ENCODE measurements at regions not wholly inside any gene's neighbourhood (a gene's known extent, or its start where the extent isn't known, plus 50 kb on each side); places are given as distances from the start of the nearest gene placed in this dataset.

DNA sequence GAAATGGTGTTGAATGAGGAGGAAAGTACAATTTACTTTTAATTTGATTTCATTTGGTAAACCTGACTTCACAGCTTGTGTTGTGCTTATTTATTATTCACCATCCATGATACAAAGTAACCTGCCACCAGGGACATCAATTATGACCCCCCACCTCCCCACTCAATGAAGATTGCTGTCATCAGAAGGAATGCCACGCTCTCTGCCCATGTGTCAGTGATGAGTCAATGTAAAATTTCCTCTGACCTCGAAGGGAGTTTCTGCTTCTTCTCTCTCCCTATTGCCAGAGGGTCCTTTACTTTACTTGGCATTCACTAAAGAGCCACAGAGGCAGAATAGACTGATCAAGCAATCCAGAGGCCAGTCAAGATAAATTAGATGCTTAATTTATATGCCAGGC is 759.7 kb downstream of the CDH11 start:
- peaks cover 0 to 6% of the 10 kb centered on the region in 2 experiments for H3K9me3 ChIP-seq (ENCODE audit: control insufficient read depth in 1 of 2, insufficient read depth in 1 of 2, low read length in 2 of 2)
- H3K27ac ChIP-seq (ENCODE audit: low read depth in 1 of 2, low read length in 2 of 2) = no peak overlapping the region
- DNase-seq (no peak), ATAC-seq (ENCODE audit: poor library complexity) (no peak)
- Mint-ChIP-seq H3K27ac (no peak overlapping the region), H3K36me3 (ENCODE audit: low read depth) (no peaks in the 10 kb centered on the region), H3K4me3 (no peak overlapping the region), H3K9me3 (peaks cover 5% of the 10 kb centered on the region), H3K27me3 (no peaks in the 10 kb centered on the region), H3K4me1 (ENCODE audit: low read depth) (no peaks in the 10 kb centered on the region)
- no peaks in the 10 kb centered on the region for H3K27me3 ChIP-seq (ENCODE audit: control insufficient read depth in 1 of 2, insufficient read depth in 2 of 2, low read length in 2 of 2)
- TF ChIP-seq, protein P1, sequence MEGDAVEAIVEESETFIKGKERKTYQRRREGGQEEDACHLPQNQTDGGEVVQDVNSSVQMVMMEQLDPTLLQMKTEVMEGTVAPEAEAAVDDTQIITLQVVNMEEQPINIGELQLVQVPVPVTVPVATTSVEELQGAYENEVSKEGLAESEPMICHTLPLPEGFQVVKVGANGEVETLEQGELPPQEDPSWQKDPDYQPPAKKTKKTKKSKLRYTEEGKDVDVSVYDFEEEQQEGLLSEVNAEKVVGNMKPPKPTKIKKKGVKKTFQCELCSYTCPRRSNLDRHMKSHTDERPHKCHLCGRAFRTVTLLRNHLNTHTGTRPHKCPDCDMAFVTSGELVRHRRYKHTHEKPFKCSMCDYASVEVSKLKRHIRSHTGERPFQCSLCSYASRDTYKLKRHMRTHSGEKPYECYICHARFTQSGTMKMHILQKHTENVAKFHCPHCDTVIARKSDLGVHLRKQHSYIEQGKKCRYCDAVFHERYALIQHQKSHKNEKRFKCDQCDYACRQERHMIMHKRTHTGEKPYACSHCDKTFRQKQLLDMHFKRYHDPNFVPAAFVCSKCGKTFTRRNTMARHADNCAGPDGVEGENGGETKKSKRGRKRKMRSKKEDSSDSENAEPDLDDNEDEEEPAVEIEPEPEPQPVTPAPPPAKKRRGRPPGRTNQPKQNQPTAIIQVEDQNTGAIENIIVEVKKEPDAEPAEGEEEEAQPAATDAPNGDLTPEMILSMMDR (IDR thresholded peaks at IDR 0.05) = no peak
- ChIA-PET POLR2A (no interaction called here), CTCF (no interaction called here)
- H3K4me3 ChIP-seq (ENCODE audit: low read length) = no peak overlapping the region
- H3K36me3 ChIP-seq (ENCODE audit: insufficient read depth, low read length) = no peaks in the 10 kb centered on the region
- intact Hi-C loops (cut with DNase I, micrococcal nuclease) = no loop called here
- H3K4me1 ChIP-seq (ENCODE audit: insufficient read depth, low read length) = no peaks in the 10 kb centered on the region

GRCh38 chr16:64361753-64362152 is 760.1 kb downstream of the CDH11 start:
- Histone ChIP-seq H3K36me3 (ENCODE audit: insufficient read depth, low read length) (no peaks in the 10 kb centered on the region), H3K4me1 (ENCODE audit: insufficient read depth, low read length) (no peaks in the 10 kb centered on the region), H3K27ac (ENCODE audit: low read depth in 1 of 2, low read length in 2 of 2) (no peak overlapping the region), H3K27me3 (ENCODE audit: control insufficient read depth in 1 of 2, insufficient read depth in 2 of 2, low read length in 2 of 2) (no peaks in the 10 kb centered on the region), H3K9me3 (ENCODE audit: control insufficient read depth in 1 of 2, insufficient read depth in 1 of 2, low read length in 2 of 2) (peaks cover 0 to 6% of the 10 kb centered on the region in 2 experiments), H3K4me3 (ENCODE audit: low read length) (no peak overlapping the region)
- no peaks in the 10 kb centered on the region for H3K27me3 Mint-ChIP-seq
- no peak overlapping the region for H3K27ac Mint-ChIP-seq
- TF ChIP-seq, protein P1 (IDR thresholded peaks at IDR 0.05) = no peak
- ATAC-seq (ENCODE audit: poor library complexity) (no peak), DNase-seq (no peak)
- ChIA-PET CTCF (no interaction called here), POLR2A (no interaction called here)
- H3K4me1 Mint-ChIP-seq (ENCODE audit: low read depth) = no peaks in the 10 kb centered on the region
- intact Hi-C loops (cut with DNase I, micrococcal nuclease) = no loop called here
- H3K36me3 Mint-ChIP-seq (ENCODE audit: low read depth) = no peaks in the 10 kb centered on the region
- H3K4me3 Mint-ChIP-seq = no peak overlapping the region
- peaks cover 5% of the 10 kb centered on the region for H3K9me3 Mint-ChIP-seq

DNA sequence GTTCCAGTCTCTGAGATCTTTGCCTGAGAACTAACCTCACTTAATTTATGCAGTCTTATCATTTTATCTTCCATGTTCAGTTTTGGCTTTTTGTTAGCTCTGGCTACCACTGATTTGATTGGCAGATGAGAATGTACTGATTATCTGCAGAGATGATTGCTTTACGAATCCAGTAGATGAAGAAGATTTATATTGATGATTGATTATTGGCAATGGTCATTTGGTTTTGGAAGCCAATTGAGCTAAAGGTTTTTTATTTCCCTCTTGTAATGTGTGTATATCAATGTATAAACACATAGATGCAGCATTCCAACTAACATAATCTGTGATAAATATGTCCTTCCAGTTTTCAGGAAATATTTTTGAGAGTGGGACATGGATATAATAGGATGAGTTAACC is 763.6 kb downstream of the CDH11 start:
- Histone ChIP-seq H3K27me3 (ENCODE audit: control insufficient read depth in 1 of 2, insufficient read depth in 2 of 2, low read length in 2 of 2) (no peaks in the 10 kb centered on the region), H3K27ac (ENCODE audit: low read depth in 1 of 2, low read length in 2 of 2) (no peak overlapping the region), H3K9me3 (ENCODE audit: control insufficient read depth in 1 of 2, insufficient read depth in 1 of 2, low read length in 2 of 2) (peaks cover 0 to 6% of the 10 kb centered on the region in 2 experiments), H3K4me3 (ENCODE audit: low read length) (no peak overlapping the region), H3K4me1 (ENCODE audit: insufficient read depth, low read length) (no peaks in the 10 kb centered on the region), H3K36me3 (ENCODE audit: insufficient read depth, low read length) (no peaks in the 10 kb centered on the region)
- intact Hi-C loops (cut with DNase I, micrococcal nuclease) = no loop called here
- Mint-ChIP-seq H3K9me3 (peaks cover 7% of the 10 kb centered on the region), H3K4me1 (ENCODE audit: low read depth) (no peaks in the 10 kb centered on the region), H3K27me3 (no peaks in the 10 kb centered on the region), H3K27ac (no peak overlapping the region), H3K4me3 (no peak overlapping the region), H3K36me3 (ENCODE audit: low read depth) (no peaks in the 10 kb centered on the region)
- DNase-seq (no peak), ATAC-seq (ENCODE audit: poor library complexity) (no peak)
- TF ChIP-seq, protein P1 (IDR thresholded peaks at IDR 0.05) = no peak
- CTCF ChIA-PET = no interaction called here
- POLR2A ChIA-PET = no interaction called here

Measured in CD4-positive, alpha-beta T cell (primary cell).